ENCODE measurements at regions not wholly inside any gene's neighbourhood (a gene's known extent, or its start where the extent isn't known, plus 50 kb on each side); places are given as distances from the start of the nearest gene placed in this dataset.

DNA sequence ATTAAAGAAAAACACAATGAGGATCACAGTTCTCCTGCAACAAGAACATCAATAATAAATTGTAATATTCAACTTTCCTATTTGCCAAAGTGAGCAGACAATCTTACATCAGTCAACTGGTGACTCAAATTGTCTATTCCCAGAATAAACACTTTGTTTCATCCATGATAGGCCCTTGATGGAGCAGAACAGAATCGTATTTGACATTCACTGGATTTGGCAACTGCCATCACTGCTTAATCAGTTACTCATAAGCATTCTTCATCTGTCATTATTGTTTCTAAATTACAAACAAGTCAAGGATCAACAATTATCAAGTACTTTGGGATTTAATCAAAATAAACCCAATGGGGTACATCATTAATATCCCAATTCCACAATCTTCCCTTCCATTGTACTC, 398.4 kb downstream of the GABRG2 start:
- intact Hi-C loops (cut with micrococcal nuclease), result no loop called here
- no peak for DNase-seq
- no peaks in the 10 kb centered on the region for H3K36me3 ChIP-seq
- no peaks in the 10 kb centered on the region for H3K27me3 ChIP-seq (ENCODE audit: low read depth)
- no peak overlapping the region for H3K4me3 ChIP-seq
- peaks cover 20% of the 10 kb centered on the region for H3K9me3 ChIP-seq (replicated peaks)
- H3K27ac ChIP-seq (replicated peaks), result no peak overlapping the region
- H3K4me1 ChIP-seq, result no peaks in the 10 kb centered on the region
- TF ChIP-seq, protein P1, sequence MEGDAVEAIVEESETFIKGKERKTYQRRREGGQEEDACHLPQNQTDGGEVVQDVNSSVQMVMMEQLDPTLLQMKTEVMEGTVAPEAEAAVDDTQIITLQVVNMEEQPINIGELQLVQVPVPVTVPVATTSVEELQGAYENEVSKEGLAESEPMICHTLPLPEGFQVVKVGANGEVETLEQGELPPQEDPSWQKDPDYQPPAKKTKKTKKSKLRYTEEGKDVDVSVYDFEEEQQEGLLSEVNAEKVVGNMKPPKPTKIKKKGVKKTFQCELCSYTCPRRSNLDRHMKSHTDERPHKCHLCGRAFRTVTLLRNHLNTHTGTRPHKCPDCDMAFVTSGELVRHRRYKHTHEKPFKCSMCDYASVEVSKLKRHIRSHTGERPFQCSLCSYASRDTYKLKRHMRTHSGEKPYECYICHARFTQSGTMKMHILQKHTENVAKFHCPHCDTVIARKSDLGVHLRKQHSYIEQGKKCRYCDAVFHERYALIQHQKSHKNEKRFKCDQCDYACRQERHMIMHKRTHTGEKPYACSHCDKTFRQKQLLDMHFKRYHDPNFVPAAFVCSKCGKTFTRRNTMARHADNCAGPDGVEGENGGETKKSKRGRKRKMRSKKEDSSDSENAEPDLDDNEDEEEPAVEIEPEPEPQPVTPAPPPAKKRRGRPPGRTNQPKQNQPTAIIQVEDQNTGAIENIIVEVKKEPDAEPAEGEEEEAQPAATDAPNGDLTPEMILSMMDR (IDR thresholded peaks at IDR 0.05; ENCODE audit: borderline replicate concordance), result no peak

DNA sequence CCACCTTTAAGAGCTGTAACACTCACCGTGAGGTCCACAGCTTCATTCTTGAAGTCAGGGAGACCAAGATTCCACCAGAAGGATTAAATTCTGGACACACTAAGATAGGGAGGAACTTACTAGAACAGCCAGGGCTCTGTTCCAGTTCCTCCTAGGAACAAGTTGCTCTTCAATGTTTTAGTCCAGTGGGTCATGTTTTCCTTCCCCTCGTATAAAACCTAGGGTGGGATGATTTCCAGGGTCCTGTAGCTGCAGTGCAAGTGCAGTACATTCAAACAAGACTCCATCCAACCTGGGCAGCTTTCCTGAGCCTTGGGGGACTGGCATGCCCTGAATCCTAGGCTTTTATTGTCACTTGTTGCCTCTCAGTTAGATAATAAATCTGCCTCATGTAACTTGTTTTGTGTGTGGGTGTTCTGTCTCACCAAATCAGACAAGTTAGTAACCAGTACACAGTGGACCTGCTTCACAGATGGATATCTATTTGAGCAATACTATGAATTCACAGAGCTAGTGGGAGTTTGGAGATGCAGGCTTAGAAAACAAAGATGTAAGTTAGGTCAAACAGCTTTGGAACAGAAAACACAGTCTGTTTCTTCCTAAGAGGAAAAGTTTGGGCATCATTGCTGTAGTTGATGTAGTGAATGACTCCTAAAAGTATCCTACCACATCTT, 405.6 kb downstream of the GABRG2 start:
- no peaks in the 10 kb centered on the region for H3K36me3 ChIP-seq
- H3K27me3 ChIP-seq (ENCODE audit: low read depth), result no peaks in the 10 kb centered on the region
- intact Hi-C loops (cut with micrococcal nuclease), result no loop called here
- no peak overlapping the region for H3K27ac ChIP-seq (replicated peaks)
- no peak overlapping the region for H3K4me3 ChIP-seq
- DNase-seq, result no peak
- H3K4me1 ChIP-seq, result no peaks in the 10 kb centered on the region
- no peaks in the 10 kb centered on the region for H3K9me3 ChIP-seq (replicated peaks)
- TF ChIP-seq, protein P1 (IDR thresholded peaks at IDR 0.05; ENCODE audit: borderline replicate concordance), result no peak

DNA sequence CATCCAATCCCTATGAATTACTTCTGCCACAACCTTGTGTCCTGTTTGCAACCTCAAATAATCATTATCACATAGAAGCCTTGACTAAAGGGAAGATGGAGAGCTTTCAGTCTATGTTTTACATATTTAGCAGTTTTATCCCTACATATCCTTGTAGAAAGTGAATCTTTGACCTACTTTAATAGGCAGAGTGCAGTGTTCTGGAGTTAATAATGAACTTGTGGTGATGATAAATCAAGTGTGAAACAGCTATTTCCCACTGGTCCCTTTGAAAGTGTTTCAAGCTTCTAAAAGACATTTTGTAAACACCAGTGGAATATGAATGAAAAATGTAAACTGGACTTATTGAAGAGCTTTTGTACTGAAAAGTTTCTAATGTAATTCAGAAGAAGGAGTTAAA, 406.7 kb downstream of the GABRG2 start:
- no peaks in the 10 kb centered on the region for H3K9me3 ChIP-seq (replicated peaks)
- TF ChIP-seq, protein P1 (IDR thresholded peaks at IDR 0.05; ENCODE audit: borderline replicate concordance), result no peak
- H3K27ac ChIP-seq (replicated peaks), result no peak overlapping the region
- intact Hi-C loops (cut with micrococcal nuclease), result no loop called here
- no peaks in the 10 kb centered on the region for H3K4me1 ChIP-seq
- no peaks in the 10 kb centered on the region for H3K36me3 ChIP-seq
- no peak for DNase-seq
- H3K4me3 ChIP-seq, result no peak overlapping the region
- no peaks in the 10 kb centered on the region for H3K27me3 ChIP-seq (ENCODE audit: low read depth)

DNA sequence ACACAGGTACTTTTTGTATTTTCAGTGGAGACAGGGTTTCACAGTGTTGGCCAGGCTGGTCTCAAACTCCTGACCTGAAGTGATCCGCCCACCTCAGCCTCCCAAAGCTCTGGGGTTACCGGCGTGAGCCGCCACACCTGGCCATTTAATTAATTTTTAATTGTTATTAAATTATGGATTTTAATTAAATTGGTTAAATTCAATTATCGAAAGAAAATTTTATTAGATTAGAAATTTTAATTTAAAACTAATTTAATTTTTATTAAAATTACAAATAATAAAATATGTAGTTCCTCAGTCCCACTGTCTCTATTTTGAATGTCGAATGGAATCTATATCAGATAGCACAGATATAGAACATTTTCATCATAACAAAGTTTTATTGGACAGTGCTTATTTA, 416.5 kb downstream of the GABRG2 start:
- H3K27ac ChIP-seq (replicated peaks), result no peak overlapping the region
- intact Hi-C loops (cut with micrococcal nuclease), result no loop called here
- H3K36me3 ChIP-seq, result no peaks in the 10 kb centered on the region
- no peaks in the 10 kb centered on the region for H3K27me3 ChIP-seq (ENCODE audit: low read depth)
- H3K4me1 ChIP-seq, result no peaks in the 10 kb centered on the region
- no peak for DNase-seq
- TF ChIP-seq, protein P1 (IDR thresholded peaks at IDR 0.05; ENCODE audit: borderline replicate concordance), result no peak
- H3K4me3 ChIP-seq, result no peak overlapping the region
- peaks cover 3% of the 10 kb centered on the region for H3K9me3 ChIP-seq (replicated peaks)

DNA sequence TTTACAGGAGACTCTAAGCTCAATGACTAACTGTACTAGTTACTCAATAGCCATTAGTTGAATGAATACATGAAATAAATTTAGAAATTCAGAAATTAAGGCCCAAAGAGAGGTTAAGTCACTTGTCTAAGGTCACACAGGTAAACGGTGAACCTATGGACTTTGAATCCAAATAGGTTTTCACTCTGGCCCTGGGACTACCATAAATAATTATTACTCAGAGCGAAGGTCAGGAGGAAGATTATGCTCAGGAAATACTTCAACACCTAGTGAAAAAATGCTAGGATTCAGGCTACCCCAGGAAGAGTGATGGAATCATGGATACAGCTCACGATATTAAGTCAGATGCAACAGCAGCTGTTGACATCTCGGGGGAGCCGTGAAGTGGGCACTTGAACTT, 417.4 kb downstream of the GABRG2 start:
- no peaks in the 10 kb centered on the region for H3K4me1 ChIP-seq
- H3K9me3 ChIP-seq (replicated peaks), result peaks cover 3% of the 10 kb centered on the region
- no peak for DNase-seq
- no peaks in the 10 kb centered on the region for H3K27me3 ChIP-seq (ENCODE audit: low read depth)
- H3K27ac ChIP-seq (replicated peaks), result no peak overlapping the region
- TF ChIP-seq, protein P1 (IDR thresholded peaks at IDR 0.05; ENCODE audit: borderline replicate concordance), result no peak
- no peak overlapping the region for H3K4me3 ChIP-seq
- no peaks in the 10 kb centered on the region for H3K36me3 ChIP-seq
- intact Hi-C loops (cut with micrococcal nuclease), result no loop called here
